ENCODE measurements at regions not wholly inside any gene's neighbourhood (a gene's known extent, or its start where the extent isn't known, plus 50 kb on each side); places are given as distances from the start of the nearest gene placed in this dataset.
"Not testable (repeated sequence)": the region's sequence is repeated elsewhere in the genome, so short reads cannot be mapped to it uniquely, and the experiment has no call there.

- TF ChIP-seq, protein P1, sequence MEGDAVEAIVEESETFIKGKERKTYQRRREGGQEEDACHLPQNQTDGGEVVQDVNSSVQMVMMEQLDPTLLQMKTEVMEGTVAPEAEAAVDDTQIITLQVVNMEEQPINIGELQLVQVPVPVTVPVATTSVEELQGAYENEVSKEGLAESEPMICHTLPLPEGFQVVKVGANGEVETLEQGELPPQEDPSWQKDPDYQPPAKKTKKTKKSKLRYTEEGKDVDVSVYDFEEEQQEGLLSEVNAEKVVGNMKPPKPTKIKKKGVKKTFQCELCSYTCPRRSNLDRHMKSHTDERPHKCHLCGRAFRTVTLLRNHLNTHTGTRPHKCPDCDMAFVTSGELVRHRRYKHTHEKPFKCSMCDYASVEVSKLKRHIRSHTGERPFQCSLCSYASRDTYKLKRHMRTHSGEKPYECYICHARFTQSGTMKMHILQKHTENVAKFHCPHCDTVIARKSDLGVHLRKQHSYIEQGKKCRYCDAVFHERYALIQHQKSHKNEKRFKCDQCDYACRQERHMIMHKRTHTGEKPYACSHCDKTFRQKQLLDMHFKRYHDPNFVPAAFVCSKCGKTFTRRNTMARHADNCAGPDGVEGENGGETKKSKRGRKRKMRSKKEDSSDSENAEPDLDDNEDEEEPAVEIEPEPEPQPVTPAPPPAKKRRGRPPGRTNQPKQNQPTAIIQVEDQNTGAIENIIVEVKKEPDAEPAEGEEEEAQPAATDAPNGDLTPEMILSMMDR (IDR thresholded peaks at IDR 0.05; ENCODE audit: poor library complexity) = not testable (repeated sequence)
- not testable (repeated sequence) for TF ChIP-seq EZH2phosphoT487 (IDR thresholded peaks at IDR 0.05; ENCODE audit: low read depth, severe bottlenecking, unreplicated experiment)
Measured at GRCh38 chr9:23991874-23992273, 165.8 kb upstream of the ELAVL2 start.
